ENCODE measurements at regions not wholly inside any gene's neighbourhood (a gene's known extent, or its start where the extent isn't known, plus 50 kb on each side); places are given as distances from the start of the nearest gene placed in this dataset.

DNA sequence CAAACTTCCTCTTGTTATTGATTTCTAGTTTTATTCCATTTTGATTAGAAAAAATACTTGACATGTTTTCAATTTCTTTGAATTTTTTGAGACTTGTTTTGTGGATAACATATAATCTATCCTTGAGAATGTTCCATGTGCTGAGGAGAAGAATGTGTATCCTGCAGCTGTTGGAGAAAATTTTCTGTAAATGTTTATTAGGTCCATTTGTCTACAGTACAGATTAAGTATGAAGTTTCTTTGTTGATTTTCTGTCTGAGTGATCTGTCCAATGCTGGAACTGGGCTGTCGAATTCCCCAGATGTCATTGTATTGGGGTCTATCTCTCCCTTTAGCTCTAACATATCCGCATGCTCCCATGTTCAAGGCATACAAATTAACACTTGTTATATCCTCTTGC is 251.2 kb downstream of the CSNK1G3 start:
- no peaks in the 10 kb centered on the region for H3K36me3 ChIP-seq (ENCODE audit: control insufficient read depth, insufficient read depth, low read length)
- no peak overlapping the region for H3K27ac ChIP-seq (ENCODE audit: low read length)
- WGBS (ENCODE audit: insufficient coverage) = 60% methylated on average over 1 of the region's 2 CpGs
- H3K4me3 ChIP-seq (ENCODE audit: low read length) = no peak overlapping the region
- H3K27me3 ChIP-seq (ENCODE audit: control insufficient read depth, insufficient read depth, low read length) = no peaks in the 10 kb centered on the region
- DNase-seq = no peak
- peaks cover 8% of the 10 kb centered on the region for H3K9me3 ChIP-seq (replicated peaks; ENCODE audit: control insufficient read depth, low read depth, low read length)
- no peaks in the 10 kb centered on the region for H3K4me1 ChIP-seq (ENCODE audit: control insufficient read depth, insufficient read depth, low read length)

DNA sequence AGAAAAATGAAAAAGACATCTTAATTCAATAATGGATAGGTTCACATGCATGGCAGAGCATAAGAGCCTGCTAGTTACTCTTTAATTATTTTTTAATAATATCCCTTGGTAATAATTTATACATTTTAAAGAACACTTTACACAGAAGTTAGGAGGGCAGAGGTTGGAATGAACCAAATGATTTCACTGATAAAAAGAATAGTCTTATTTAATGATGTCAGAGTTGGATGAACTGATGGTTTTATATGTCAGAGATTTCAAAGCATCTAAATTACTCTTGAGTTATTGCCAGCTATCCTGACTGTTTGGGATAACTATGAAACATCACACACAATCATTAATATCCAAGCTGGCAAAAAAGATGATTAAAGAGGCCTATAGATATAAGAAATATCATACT is 244.8 kb downstream of the CSNK1G3 start:
- H3K4me3 ChIP-seq (ENCODE audit: low read length) = no peak overlapping the region
- no peaks in the 10 kb centered on the region for H3K36me3 ChIP-seq (ENCODE audit: control insufficient read depth, insufficient read depth, low read length)
- H3K27ac ChIP-seq (ENCODE audit: low read length) = peak overlapping the region; percentile 23
- no peak for DNase-seq
- peaks cover 5% of the 10 kb centered on the region for H3K4me1 ChIP-seq (ENCODE audit: control insufficient read depth, insufficient read depth, low read length)
- peaks cover 5% of the 10 kb centered on the region for H3K9me3 ChIP-seq (replicated peaks; ENCODE audit: control insufficient read depth, low read depth, low read length)
- no peaks in the 10 kb centered on the region for H3K27me3 ChIP-seq (ENCODE audit: control insufficient read depth, insufficient read depth, low read length)

DNA sequence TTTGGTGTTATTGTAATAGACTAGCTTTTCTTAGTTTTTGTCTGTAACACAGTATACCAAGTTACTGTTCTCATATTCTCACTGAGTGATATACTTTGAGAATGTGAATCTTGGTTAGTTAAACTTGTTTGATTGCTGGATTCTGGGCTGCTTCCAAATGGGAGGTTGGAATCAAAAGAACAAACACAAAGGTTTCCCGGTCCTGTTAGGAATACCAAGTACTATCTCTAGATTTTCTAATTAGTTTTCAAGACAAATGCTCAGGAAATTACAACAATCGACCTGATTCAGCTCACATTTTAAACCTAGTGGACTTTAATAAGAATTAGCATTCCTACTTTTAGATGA is 244.3 kb downstream of the CSNK1G3 start:
- Histone ChIP-seq H3K27me3 (ENCODE audit: control insufficient read depth, insufficient read depth, low read length) (no peaks in the 10 kb centered on the region), H3K4me1 (ENCODE audit: control insufficient read depth, insufficient read depth, low read length) (peaks cover 5% of the 10 kb centered on the region), H3K4me3 (ENCODE audit: low read length) (no peak overlapping the region), H3K9me3 (replicated peaks; ENCODE audit: control insufficient read depth, low read depth, low read length) (peaks cover 5% of the 10 kb centered on the region), H3K27ac (ENCODE audit: low read length) (peak overlapping the region; percentile 23), H3K36me3 (ENCODE audit: control insufficient read depth, insufficient read depth, low read length) (no peaks in the 10 kb centered on the region)
- DNase-seq = peak; percentile 36
- WGBS (ENCODE audit: insufficient coverage) = no CpG with 5 or more reads among the region's 2 CpGs

DNA sequence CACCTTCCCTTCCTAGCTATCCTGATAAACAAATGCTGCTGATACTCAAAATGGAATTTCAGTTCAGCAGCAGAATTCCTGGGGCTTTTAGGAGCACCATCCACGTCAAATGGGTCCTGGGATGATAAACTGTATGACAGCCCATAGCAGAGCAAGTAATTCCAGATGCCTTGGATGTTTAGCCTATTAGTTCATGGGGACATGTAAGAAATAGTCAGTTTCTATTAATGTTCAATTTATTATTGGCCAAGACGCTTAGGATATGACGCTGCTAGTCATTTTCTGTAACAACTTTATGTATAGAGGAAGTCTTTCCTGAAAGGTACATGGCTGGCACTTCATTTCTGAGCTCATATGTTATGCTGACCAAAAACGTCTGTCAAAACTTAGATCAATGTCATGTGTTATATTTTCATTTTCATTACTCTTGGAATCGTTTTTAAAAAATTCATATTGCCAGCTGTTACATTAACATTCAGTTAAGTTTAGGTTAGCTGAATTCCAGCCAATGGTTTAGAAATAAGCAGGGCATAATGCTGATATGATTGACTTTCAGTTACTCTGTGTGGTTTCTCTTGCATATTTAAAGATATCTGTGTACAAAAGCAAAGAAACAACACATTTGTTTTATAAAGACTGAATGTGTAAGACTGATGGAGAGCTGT is 243.8 kb downstream of the CSNK1G3 start:
- DNase-seq = peak; percentile 73
- Histone ChIP-seq H3K36me3 (ENCODE audit: control insufficient read depth, insufficient read depth, low read length) (no peaks in the 10 kb centered on the region), H3K9me3 (replicated peaks; ENCODE audit: control insufficient read depth, low read depth, low read length) (peaks cover 5% of the 10 kb centered on the region), H3K4me3 (ENCODE audit: low read length) (no peak overlapping the region), H3K27me3 (ENCODE audit: control insufficient read depth, insufficient read depth, low read length) (no peaks in the 10 kb centered on the region), H3K4me1 (ENCODE audit: control insufficient read depth, insufficient read depth, low read length) (peaks cover 5% of the 10 kb centered on the region), H3K27ac (ENCODE audit: low read length) (peak overlapping the region; percentile 23)
- 38% methylated on average over 1 of the region's 5 CpGs for WGBS (ENCODE audit: insufficient coverage)

DNA sequence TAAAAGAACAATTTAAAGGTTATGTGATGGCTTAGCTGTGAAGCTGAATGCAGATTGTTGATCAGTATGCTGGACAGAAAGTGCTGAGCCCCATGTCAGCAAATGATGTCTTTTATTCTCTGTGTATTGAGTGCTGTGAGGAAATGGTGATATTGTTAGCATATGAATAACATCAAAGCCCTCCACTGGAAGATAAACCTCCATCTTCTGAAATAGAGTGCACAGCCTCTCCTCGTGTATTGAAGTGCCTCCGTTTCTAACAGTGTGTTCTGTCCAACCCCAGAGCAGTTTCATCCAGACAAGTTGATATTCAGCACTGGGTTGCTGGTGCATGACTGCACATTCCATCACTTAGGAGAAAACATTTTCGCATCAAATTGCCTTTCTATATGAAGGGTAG is 242.9 kb downstream of the CSNK1G3 start:
- H3K36me3 ChIP-seq (ENCODE audit: control insufficient read depth, insufficient read depth, low read length) = no peaks in the 10 kb centered on the region
- peak; percentile 34 for DNase-seq
- H3K27ac ChIP-seq (ENCODE audit: low read length) = peak overlapping the region; percentile 7
- peaks cover 5% of the 10 kb centered on the region for H3K4me1 ChIP-seq (ENCODE audit: control insufficient read depth, insufficient read depth, low read length)
- H3K4me3 ChIP-seq (ENCODE audit: low read length) = no peak overlapping the region
- H3K9me3 ChIP-seq (replicated peaks; ENCODE audit: control insufficient read depth, low read depth, low read length) = peaks cover 5% of the 10 kb centered on the region
- WGBS (ENCODE audit: insufficient coverage) = 33% methylated on average over 2 of the region's 3 CpGs
- H3K27me3 ChIP-seq (ENCODE audit: control insufficient read depth, insufficient read depth, low read length) = no peaks in the 10 kb centered on the region

DNA sequence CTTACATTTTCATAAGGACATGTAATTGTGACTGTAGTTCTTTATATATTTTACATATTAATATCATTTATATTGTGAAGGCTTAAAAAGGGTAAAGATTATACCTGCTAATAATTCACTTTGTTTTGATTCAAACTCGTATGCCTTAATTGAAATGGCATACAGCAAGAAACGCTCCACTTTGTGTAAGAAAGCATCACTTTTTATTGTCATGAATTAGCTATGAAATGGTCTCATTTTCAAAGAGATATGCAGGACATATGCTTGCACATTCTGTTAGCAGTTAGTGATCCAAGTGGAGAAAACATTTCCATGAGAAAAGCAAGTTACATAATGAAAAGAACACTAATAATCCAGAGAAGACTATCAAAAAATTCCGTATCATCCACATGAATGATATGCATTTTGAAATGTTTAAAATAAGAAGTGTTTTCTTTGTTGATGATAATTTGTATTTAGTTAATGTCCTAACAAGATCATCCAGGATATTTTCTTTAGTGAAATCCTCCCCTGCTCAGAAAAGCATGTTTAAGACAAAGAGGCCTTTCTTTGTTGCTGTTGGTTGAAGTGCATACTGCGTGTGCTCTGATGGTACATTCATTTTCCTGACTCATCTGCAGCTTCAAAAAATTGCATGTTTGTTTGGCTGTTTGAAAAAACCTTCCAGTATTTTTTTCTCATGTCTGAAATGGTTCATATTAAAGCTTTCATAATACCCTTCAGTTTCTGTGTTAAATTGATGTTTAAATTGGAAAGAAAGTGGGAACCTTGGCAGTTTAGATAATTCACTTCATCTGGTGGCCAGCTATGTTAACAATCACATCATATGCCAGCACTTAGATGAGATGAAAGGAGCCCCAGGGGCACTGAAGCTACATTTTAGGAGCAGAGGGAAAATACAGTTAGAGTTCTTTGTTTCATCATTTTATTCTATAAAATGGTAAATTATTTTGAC is 242.2 kb downstream of the CSNK1G3 start:
- no peaks in the 10 kb centered on the region for H3K36me3 ChIP-seq (ENCODE audit: control insufficient read depth, insufficient read depth, low read length)
- H3K27ac ChIP-seq (ENCODE audit: low read length) = peak overlapping the region; percentile 7
- peak; percentile 32 for DNase-seq
- H3K4me3 ChIP-seq (ENCODE audit: low read length) = no peak overlapping the region
- peaks cover 5% of the 10 kb centered on the region for H3K4me1 ChIP-seq (ENCODE audit: control insufficient read depth, insufficient read depth, low read length)
- H3K27me3 ChIP-seq (ENCODE audit: control insufficient read depth, insufficient read depth, low read length) = no peaks in the 10 kb centered on the region
- WGBS (ENCODE audit: insufficient coverage) = no CpG with 5 or more reads among the region's 4 CpGs
- H3K9me3 ChIP-seq (replicated peaks; ENCODE audit: control insufficient read depth, low read depth, low read length) = peaks cover 5% of the 10 kb centered on the region

DNA sequence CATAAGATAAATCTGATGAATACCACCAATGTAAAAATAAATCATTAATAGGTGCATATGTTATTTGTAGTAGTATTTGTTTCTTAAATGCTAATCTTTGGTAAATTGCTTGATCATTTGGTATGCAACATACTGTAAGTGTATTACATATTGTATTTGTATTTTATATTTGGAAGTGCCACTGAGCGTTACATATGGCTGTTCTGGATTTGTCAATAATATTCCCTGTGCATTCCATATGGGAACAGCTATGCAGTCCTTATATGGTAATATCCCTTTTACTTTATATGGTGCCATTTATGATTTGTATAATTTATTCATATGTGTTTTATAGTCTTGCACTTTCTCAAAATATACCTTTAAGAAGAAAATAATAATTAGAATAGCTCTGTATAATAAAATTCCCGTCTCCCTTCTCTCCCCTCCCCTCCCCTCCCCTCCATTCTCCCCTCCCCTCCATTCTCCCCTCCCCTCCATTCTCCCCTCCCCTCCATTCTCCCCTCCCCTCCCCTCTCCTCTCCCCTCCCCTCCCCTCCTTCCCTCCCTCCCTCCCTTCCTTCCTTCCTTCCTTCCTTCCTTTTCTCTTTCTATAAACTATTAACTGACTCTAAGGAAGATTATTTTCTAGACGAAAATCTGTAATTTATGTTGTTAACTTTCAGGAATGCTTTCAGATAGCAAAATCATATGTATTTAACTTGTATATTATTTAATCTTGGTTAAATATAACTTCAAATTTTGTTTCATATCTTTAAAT is 241.4 kb downstream of the CSNK1G3 start:
- Histone ChIP-seq H3K4me1 (ENCODE audit: control insufficient read depth, insufficient read depth, low read length) (peaks cover 5% of the 10 kb centered on the region), H3K9me3 (replicated peaks; ENCODE audit: control insufficient read depth, low read depth, low read length) (no peaks in the 10 kb centered on the region), H3K36me3 (ENCODE audit: control insufficient read depth, insufficient read depth, low read length) (no peaks in the 10 kb centered on the region), H3K27me3 (ENCODE audit: control insufficient read depth, insufficient read depth, low read length) (no peaks in the 10 kb centered on the region), H3K4me3 (ENCODE audit: low read length) (no peak overlapping the region), H3K27ac (ENCODE audit: low read length) (no peak overlapping the region)
- no peak for DNase-seq
- WGBS (ENCODE audit: insufficient coverage) = no CpG with 5 or more reads among the region's 3 CpGs

DNA sequence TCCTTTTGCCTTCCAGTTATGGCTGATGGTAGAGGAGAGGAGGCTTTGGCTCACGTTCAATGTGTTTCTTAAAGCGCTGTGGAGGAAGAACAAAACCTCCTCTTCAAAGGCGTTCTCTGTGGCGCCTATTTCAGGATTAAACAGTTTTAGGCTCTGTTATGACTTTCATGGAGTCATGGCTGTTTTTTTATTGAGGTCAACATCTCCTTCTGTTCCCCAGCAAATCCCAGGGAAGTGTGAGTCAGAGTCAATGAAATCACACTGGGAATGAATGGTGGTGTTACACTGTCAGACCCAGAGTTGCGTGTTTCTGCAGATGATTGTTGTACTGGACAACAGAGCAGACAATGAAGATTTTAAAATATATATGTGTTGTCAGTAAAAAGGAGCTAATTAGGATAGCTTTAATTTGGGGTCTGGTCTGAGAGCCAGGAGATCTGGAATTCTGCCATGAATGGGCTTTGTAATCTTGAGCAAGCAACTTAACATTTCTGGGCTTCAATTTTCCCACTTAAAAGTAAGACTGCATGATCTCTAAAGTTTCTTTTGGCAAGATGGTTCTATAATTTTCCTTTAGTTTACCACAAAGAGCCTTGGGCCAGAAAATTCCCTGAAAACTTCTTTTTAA is 240.7 kb downstream of the CSNK1G3 start:
- DNase-seq = peak; percentile 51
- H3K27me3 ChIP-seq (ENCODE audit: control insufficient read depth, insufficient read depth, low read length) = no peaks in the 10 kb centered on the region

DNA sequence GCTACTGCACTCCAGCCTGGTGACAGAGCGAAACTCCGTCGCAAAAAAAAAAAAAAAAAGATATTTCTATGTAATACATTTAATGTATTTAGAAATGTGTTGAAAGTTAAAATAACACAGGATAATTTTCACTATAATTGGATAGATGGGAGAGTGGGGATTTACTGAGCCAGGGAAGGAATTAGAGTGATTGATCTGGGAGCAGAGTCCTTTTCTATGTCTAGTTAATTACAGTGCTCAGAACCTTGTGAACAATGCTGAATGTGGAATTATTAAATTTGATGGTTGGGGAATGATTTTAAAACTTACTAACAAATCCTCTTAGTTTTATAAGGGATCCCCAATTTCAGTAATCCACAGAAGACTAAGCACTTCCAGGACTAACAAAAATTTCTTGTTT is 239.7 kb downstream of the CSNK1G3 start:
- DNase-seq = no peak
- Histone ChIP-seq H3K4me3 (ENCODE audit: low read length) (no peak overlapping the region), H3K9me3 (replicated peaks; ENCODE audit: control insufficient read depth, low read depth, low read length) (no peaks in the 10 kb centered on the region), H3K27ac (ENCODE audit: low read length) (no peak overlapping the region), H3K36me3 (ENCODE audit: control insufficient read depth, insufficient read depth, low read length) (no peaks in the 10 kb centered on the region), H3K4me1 (ENCODE audit: control insufficient read depth, insufficient read depth, low read length) (peaks cover 5% of the 10 kb centered on the region), H3K27me3 (ENCODE audit: control insufficient read depth, insufficient read depth, low read length) (no peaks in the 10 kb centered on the region)
- no CpG with 5 or more reads among the region's 3 CpGs for WGBS (ENCODE audit: insufficient coverage)

More for the DNA sequence above, 240.7 kb downstream of the CSNK1G3 start:
- H3K9me3 ChIP-seq (replicated peaks; ENCODE audit: control insufficient read depth, low read depth, low read length) = no peaks in the 10 kb centered on the region
- H3K4me3 ChIP-seq (ENCODE audit: low read length) = no peak overlapping the region
- no peaks in the 10 kb centered on the region for H3K36me3 ChIP-seq (ENCODE audit: control insufficient read depth, insufficient read depth, low read length)
- WGBS (ENCODE audit: insufficient coverage) = 74% methylated on average over 2 of the region's 5 CpGs
- H3K27ac ChIP-seq (ENCODE audit: low read length) = no peak overlapping the region
- H3K4me1 ChIP-seq (ENCODE audit: control insufficient read depth, insufficient read depth, low read length) = peaks cover 5% of the 10 kb centered on the region

DNA sequence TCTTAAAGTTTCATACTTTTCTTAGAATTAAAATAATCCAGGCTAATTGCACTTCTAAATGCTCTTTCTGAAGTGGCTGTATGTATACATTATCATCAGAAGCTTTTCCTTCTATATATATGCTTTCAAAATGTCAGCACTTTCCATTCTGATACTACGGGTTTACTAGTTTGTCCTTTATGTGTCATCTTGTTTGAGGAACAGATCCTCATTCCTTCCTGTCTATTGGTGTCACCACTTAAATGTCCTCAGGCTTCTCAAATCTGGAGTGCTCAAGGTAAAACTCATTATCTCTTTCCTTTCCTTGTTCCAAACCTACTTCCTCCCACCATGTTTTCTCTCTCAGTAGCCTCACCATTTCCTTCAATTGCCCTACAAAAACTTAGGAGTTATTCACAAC is 236.3 kb downstream of the CSNK1G3 start:
- no CpG with 5 or more reads among the region's 1 CpG for WGBS (ENCODE audit: insufficient coverage)

More for the DNA sequence above, 236.3 kb downstream of the CSNK1G3 start:
- no peak overlapping the region for H3K4me3 ChIP-seq (ENCODE audit: low read length)
- DNase-seq = no peak
- H3K27ac ChIP-seq (ENCODE audit: low read length) = no peak overlapping the region
- no peaks in the 10 kb centered on the region for H3K4me1 ChIP-seq (ENCODE audit: control insufficient read depth, insufficient read depth, low read length)
- no peaks in the 10 kb centered on the region for H3K27me3 ChIP-seq (ENCODE audit: control insufficient read depth, insufficient read depth, low read length)
- no peaks in the 10 kb centered on the region for H3K36me3 ChIP-seq (ENCODE audit: control insufficient read depth, insufficient read depth, low read length)
- H3K9me3 ChIP-seq (replicated peaks; ENCODE audit: control insufficient read depth, low read depth, low read length) = no peaks in the 10 kb centered on the region

Measured in muscle of leg (tissue), 3 donors.